Neural progenitor cell (in vitro differentiated cells): ENCODE measurements at regions not wholly inside any gene's neighbourhood (a gene's known extent, or its start where the extent isn't known, plus 50 kb on each side); places are given as distances from the start of the nearest gene placed in this dataset.

Experiments used
- CTCF ChIP-seq: fragments of 200-600 bp; sonication (generic); IDR thresholded peaks from 2 replicates; pipeline ENCODE4 v1.5.1; 2017; ENCODE audit warnings: antibody characterized with exemption, mild to moderate bottlenecking
- EZH2 ChIP-seq: fragments of 200-600 bp; sonication (generic); IDR thresholded peaks from 2 replicates; pipeline ENCODE4 v1.6.1; 2017; ENCODE audit warnings: antibody characterized with exemption, mild to moderate bottlenecking, moderate library complexity

- TF ChIP-seq CTCF (no peak), EZH2 (no peak)
Measured at GRCh38 chr7:136139417-136139816, 162.3 kb upstream of the MTPN start.
